ENCODE measurements at regions not wholly inside any gene's neighbourhood (a gene's known extent, or its start where the extent isn't known, plus 50 kb on each side); places are given as distances from the start of the nearest gene placed in this dataset.

- no peak for TF ChIP-seq EZH2 (IDR thresholded peaks at IDR 0.05; ENCODE audit: low read length)
- TF ChIP-seq CTCF (optimal IDR thresholded peaks at IDR 0.05 in 1 of 3, IDR thresholded peaks at IDR 0.05 in 1 of 3, conservative IDR thresholded peaks at IDR 0.05 in 1 of 3; ENCODE audit: extremely low read depth in 1 of 3, insufficient read depth in 2 of 3, low read length in 3 of 3): no peak
Measured at GRCh38 chr22:34960005-34960404, 106.0 kb upstream of the ISX start.

Data from keratinocyte (primary cell).